ENCODE measurements at regions not wholly inside any gene's neighbourhood (a gene's known extent, or its start where the extent isn't known, plus 50 kb on each side); places are given as distances from the start of the nearest gene placed in this dataset.

GRCh38 chr7:17405786-17406185, 107.3 kb downstream of the AHR start:
- H2AFZ ChIP-seq (ENCODE audit: low read length), result no peak overlapping the region
- no peaks in the 10 kb centered on the region for H3K36me3 ChIP-seq (ENCODE audit: insufficient read depth, low read length)
- no peak for DNase-seq (ENCODE audit: insufficient read length, low spot score, missing footprints)
- H3K4me2 ChIP-seq (ENCODE audit: insufficient read depth, low read length), result peak overlapping the region; percentile 26
- TF ChIP-seq, protein P1, sequence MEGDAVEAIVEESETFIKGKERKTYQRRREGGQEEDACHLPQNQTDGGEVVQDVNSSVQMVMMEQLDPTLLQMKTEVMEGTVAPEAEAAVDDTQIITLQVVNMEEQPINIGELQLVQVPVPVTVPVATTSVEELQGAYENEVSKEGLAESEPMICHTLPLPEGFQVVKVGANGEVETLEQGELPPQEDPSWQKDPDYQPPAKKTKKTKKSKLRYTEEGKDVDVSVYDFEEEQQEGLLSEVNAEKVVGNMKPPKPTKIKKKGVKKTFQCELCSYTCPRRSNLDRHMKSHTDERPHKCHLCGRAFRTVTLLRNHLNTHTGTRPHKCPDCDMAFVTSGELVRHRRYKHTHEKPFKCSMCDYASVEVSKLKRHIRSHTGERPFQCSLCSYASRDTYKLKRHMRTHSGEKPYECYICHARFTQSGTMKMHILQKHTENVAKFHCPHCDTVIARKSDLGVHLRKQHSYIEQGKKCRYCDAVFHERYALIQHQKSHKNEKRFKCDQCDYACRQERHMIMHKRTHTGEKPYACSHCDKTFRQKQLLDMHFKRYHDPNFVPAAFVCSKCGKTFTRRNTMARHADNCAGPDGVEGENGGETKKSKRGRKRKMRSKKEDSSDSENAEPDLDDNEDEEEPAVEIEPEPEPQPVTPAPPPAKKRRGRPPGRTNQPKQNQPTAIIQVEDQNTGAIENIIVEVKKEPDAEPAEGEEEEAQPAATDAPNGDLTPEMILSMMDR (IDR thresholded peaks at IDR 0.05; ENCODE audit: extremely low read depth, low read depth, low read length), result no peak
- H3K9me3 ChIP-seq (ENCODE audit: low read depth, low read length), result no peaks in the 10 kb centered on the region
- H3K4me3 ChIP-seq (ENCODE audit: insufficient read depth, low read length), result no peak overlapping the region
- peak overlapping the region; percentile 94 for H3K27ac ChIP-seq (ENCODE audit: low read depth, low read length)
- no peaks in the 10 kb centered on the region for H3K27me3 ChIP-seq (ENCODE audit: insufficient read depth, low read length)
- peaks cover 38% of the 10 kb centered on the region for H3K4me1 ChIP-seq (ENCODE audit: insufficient read depth, low read length)
- no peaks in the 10 kb centered on the region for H3K79me2 ChIP-seq (ENCODE audit: insufficient read depth, low read length)
- H4K20me1 ChIP-seq (ENCODE audit: insufficient read depth, low read length), result no peaks in the 10 kb centered on the region

- no peaks in the 10 kb centered on the region for H3K27me3 ChIP-seq (ENCODE audit: insufficient read depth, low read length)
- H3K4me2 ChIP-seq (ENCODE audit: insufficient read depth, low read length), result peak overlapping the region; percentile 2
- no peaks in the 10 kb centered on the region for H4K20me1 ChIP-seq (ENCODE audit: insufficient read depth, low read length)
- peak overlapping the region; percentile 94 for H3K27ac ChIP-seq (ENCODE audit: low read depth, low read length)
- H3K4me3 ChIP-seq (ENCODE audit: insufficient read depth, low read length), result no peak overlapping the region
- no peak overlapping the region for H2AFZ ChIP-seq (ENCODE audit: low read length)
- TF ChIP-seq, protein P1 (IDR thresholded peaks at IDR 0.05; ENCODE audit: extremely low read depth, low read depth, low read length), result no peak
- H3K9me3 ChIP-seq (ENCODE audit: low read depth, low read length), result no peaks in the 10 kb centered on the region
- DNase-seq (ENCODE audit: insufficient read length, low spot score, missing footprints), result no peak
- H3K79me2 ChIP-seq (ENCODE audit: insufficient read depth, low read length), result no peaks in the 10 kb centered on the region
- peaks cover 38% of the 10 kb centered on the region for H3K4me1 ChIP-seq (ENCODE audit: insufficient read depth, low read length)
- H3K36me3 ChIP-seq (ENCODE audit: insufficient read depth, low read length), result no peaks in the 10 kb centered on the region
Measured at GRCh38 chr7:17406738-17407137, 108.3 kb downstream of the AHR start.

DNA sequence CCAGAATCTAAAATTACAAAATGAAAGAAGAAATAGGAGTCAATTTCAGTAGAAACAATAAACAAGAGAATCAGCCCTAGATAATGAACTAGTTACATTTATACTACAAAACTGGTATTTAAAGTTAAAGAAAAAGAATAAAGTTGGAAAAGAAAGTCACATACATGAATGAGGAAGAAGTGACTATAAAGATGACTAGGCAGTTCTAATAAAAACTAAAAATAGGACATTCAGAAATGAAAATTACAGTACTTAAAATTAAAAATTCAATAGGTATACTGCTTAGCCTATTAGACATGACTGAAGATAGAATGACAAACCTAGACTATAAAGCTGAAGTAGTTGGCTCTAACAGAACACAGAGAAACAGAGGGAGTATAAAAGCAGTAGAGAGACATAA, 108.8 kb downstream of the AHR start:
- H4K20me1 ChIP-seq (ENCODE audit: insufficient read depth, low read length), result no peaks in the 10 kb centered on the region
- H3K36me3 ChIP-seq (ENCODE audit: insufficient read depth, low read length), result no peaks in the 10 kb centered on the region
- peak overlapping the region; percentile 2 for H3K4me2 ChIP-seq (ENCODE audit: insufficient read depth, low read length)
- H3K27me3 ChIP-seq (ENCODE audit: insufficient read depth, low read length), result no peaks in the 10 kb centered on the region
- TF ChIP-seq, protein P1 (IDR thresholded peaks at IDR 0.05; ENCODE audit: extremely low read depth, low read depth, low read length), result no peak
- H3K27ac ChIP-seq (ENCODE audit: low read depth, low read length), result peak overlapping the region; percentile 94
- H2AFZ ChIP-seq (ENCODE audit: low read length), result no peak overlapping the region
- no peaks in the 10 kb centered on the region for H3K9me3 ChIP-seq (ENCODE audit: low read depth, low read length)
- no peak overlapping the region for H3K4me3 ChIP-seq (ENCODE audit: insufficient read depth, low read length)
- H3K79me2 ChIP-seq (ENCODE audit: insufficient read depth, low read length), result no peaks in the 10 kb centered on the region
- peaks cover 38% of the 10 kb centered on the region for H3K4me1 ChIP-seq (ENCODE audit: insufficient read depth, low read length)
- no peak for DNase-seq (ENCODE audit: insufficient read length, low spot score, missing footprints)

GRCh38 chr7:17408245-17408903, 109.9 kb downstream of the AHR start:
- peak overlapping the region; percentile 94 for H3K27ac ChIP-seq (ENCODE audit: low read depth, low read length)
- no peaks in the 10 kb centered on the region for H3K79me2 ChIP-seq (ENCODE audit: insufficient read depth, low read length)
- no peaks in the 10 kb centered on the region for H3K9me3 ChIP-seq (ENCODE audit: low read depth, low read length)
- no peaks in the 10 kb centered on the region for H4K20me1 ChIP-seq (ENCODE audit: insufficient read depth, low read length)
- TF ChIP-seq, protein P1 (IDR thresholded peaks at IDR 0.05; ENCODE audit: extremely low read depth, low read depth, low read length), result no peak
- no peak overlapping the region for H2AFZ ChIP-seq (ENCODE audit: low read length)
- H3K4me2 ChIP-seq (ENCODE audit: insufficient read depth, low read length), result peak overlapping the region; percentile 19
- H3K27me3 ChIP-seq (ENCODE audit: insufficient read depth, low read length), result no peaks in the 10 kb centered on the region
- peaks cover 38% of the 10 kb centered on the region for H3K4me1 ChIP-seq (ENCODE audit: insufficient read depth, low read length)
- H3K36me3 ChIP-seq (ENCODE audit: insufficient read depth, low read length), result no peaks in the 10 kb centered on the region
- H3K4me3 ChIP-seq (ENCODE audit: insufficient read depth, low read length), result no peak overlapping the region
- peak; percentile 1 for DNase-seq (ENCODE audit: insufficient read length, low spot score, missing footprints)
